ENCODE measurements at regions not wholly inside any gene's neighbourhood (a gene's known extent, or its start where the extent isn't known, plus 50 kb on each side); places are given as distances from the start of the nearest gene placed in this dataset.
"Not testable (repeated sequence)": the region's sequence is repeated elsewhere in the genome, so short reads cannot be mapped to it uniquely, and the experiment has no call there.

GRCh38 chr13:55160867-55161266 is 1979.9 kb upstream of the PRR20A start:
- no peaks in the 10 kb centered on the region for H3K36me3 ChIP-seq (ENCODE audit: insufficient read depth, low read length, poor library complexity, severe bottlenecking)
- DNase-seq (ENCODE audit: low spot score), result no peak
- TF ChIP-seq CTCF (conservative IDR thresholded peaks at IDR 0.05; ENCODE audit: low read depth, low read length) (no peak), EZH2 (IDR thresholded peaks at IDR 0.05; ENCODE audit: borderline replicate concordance, low read depth, low read length, poor library complexity, severe bottlenecking) (no peak)
- H3K27ac ChIP-seq (ENCODE audit: low read depth, low read length, poor library complexity, severe bottlenecking), result no peak overlapping the region
- no peaks in the 10 kb centered on the region for H3K4me1 ChIP-seq (ENCODE audit: insufficient read depth, low read length, poor library complexity, severe bottlenecking)
- peaks cover 3% of the 10 kb centered on the region for H3K9me3 ChIP-seq (ENCODE audit: low read depth, low read length, poor library complexity, severe bottlenecking)
- ChIA-PET CTCF (no interaction called here), POLR2A (ENCODE audit: low non-redundant PET) (no interaction called here)
- H3K27me3 ChIP-seq (replicated peaks; ENCODE audit: insufficient read depth, low read depth, low read length, poor library complexity), result no peaks in the 10 kb centered on the region
- intact Hi-C loops (cut with micrococcal nuclease; ENCODE audit: unreplicated experiment), result no loop called here
- no peak overlapping the region for H3K4me3 ChIP-seq (ENCODE audit: low read depth, low read length, poor library complexity, severe bottlenecking)
- no TSS peak for BruUV-seq (replicated peaks)

GRCh38 chr13:55178582-55178981 is 1962.1 kb upstream of the PRR20A start:
- DNase-seq (ENCODE audit: low spot score); H3K9me3 ChIP-seq (ENCODE audit: low read depth, low read length, poor library complexity, severe bottlenecking); H3K4me1 ChIP-seq (ENCODE audit: insufficient read depth, low read length, poor library complexity, severe bottlenecking); BruUV-seq (replicated peaks); H3K36me3 ChIP-seq (ENCODE audit: insufficient read depth, low read length, poor library complexity, severe bottlenecking); CTCF ChIA-PET; H3K27ac ChIP-seq (ENCODE audit: low read depth, low read length, poor library complexity, severe bottlenecking); H3K4me3 ChIP-seq (ENCODE audit: low read depth, low read length, poor library complexity, severe bottlenecking); H3K27me3 ChIP-seq (replicated peaks; ENCODE audit: insufficient read depth, low read depth, low read length, poor library complexity); intact Hi-C loops (cut with micrococcal nuclease; ENCODE audit: unreplicated experiment); POLR2A ChIA-PET (ENCODE audit: low non-redundant PET): not testable (repeated sequence)

- TF ChIP-seq EZH2 (IDR thresholded peaks at IDR 0.05; ENCODE audit: borderline replicate concordance, low read depth, low read length, poor library complexity, severe bottlenecking) (no peak), CTCF (conservative IDR thresholded peaks at IDR 0.05; ENCODE audit: low read depth, low read length) (no peak)
- no TSS peak for BruUV-seq (replicated peaks)
- CTCF ChIA-PET, result no interaction called here
- no peaks in the 10 kb centered on the region for H3K27me3 ChIP-seq (replicated peaks; ENCODE audit: insufficient read depth, low read depth, low read length, poor library complexity)
- intact Hi-C loops (cut with micrococcal nuclease; ENCODE audit: unreplicated experiment), result no loop called here
- H3K36me3 ChIP-seq (ENCODE audit: insufficient read depth, low read length, poor library complexity, severe bottlenecking), result no peaks in the 10 kb centered on the region
- no peak for DNase-seq (ENCODE audit: low spot score)
- no peak overlapping the region for H3K27ac ChIP-seq (ENCODE audit: low read depth, low read length, poor library complexity, severe bottlenecking)
- no peak overlapping the region for H3K4me3 ChIP-seq (ENCODE audit: low read depth, low read length, poor library complexity, severe bottlenecking)
- H3K9me3 ChIP-seq (ENCODE audit: low read depth, low read length, poor library complexity, severe bottlenecking), result no peaks in the 10 kb centered on the region
- H3K4me1 ChIP-seq (ENCODE audit: insufficient read depth, low read length, poor library complexity, severe bottlenecking), result no peaks in the 10 kb centered on the region
- POLR2A ChIA-PET (ENCODE audit: low non-redundant PET), result no interaction called here
Measured at GRCh38 chr13:55190996-55191395, 1949.7 kb upstream of the PRR20A start.

GRCh38 chr13:55199134-55199533 is 1941.6 kb upstream of the PRR20A start:
- peak; percentile 0 for DNase-seq (ENCODE audit: low spot score)
- ChIA-PET CTCF (interaction anchor here (0.6 kb wide), 1 partner anchor 318 kb away, joined by 3 read pairs; no protein-coding TSS in a partner anchor), POLR2A (ENCODE audit: low non-redundant PET) (no interaction called here)
- Histone ChIP-seq H3K9me3 (ENCODE audit: low read depth, low read length, poor library complexity, severe bottlenecking) (no peaks in the 10 kb centered on the region), H3K27ac (ENCODE audit: low read depth, low read length, poor library complexity, severe bottlenecking) (no peak overlapping the region), H3K4me1 (ENCODE audit: insufficient read depth, low read length, poor library complexity, severe bottlenecking) (no peaks in the 10 kb centered on the region), H3K27me3 (replicated peaks; ENCODE audit: insufficient read depth, low read depth, low read length, poor library complexity) (no peaks in the 10 kb centered on the region), H3K4me3 (ENCODE audit: low read depth, low read length, poor library complexity, severe bottlenecking) (no peak overlapping the region), H3K36me3 (ENCODE audit: insufficient read depth, low read length, poor library complexity, severe bottlenecking) (no peaks in the 10 kb centered on the region)
- intact Hi-C loops (cut with micrococcal nuclease; ENCODE audit: unreplicated experiment), result no loop called here
- no TSS peak for BruUV-seq (replicated peaks)
- TF ChIP-seq EZH2 (IDR thresholded peaks at IDR 0.05; ENCODE audit: borderline replicate concordance, low read depth, low read length, poor library complexity, severe bottlenecking), result no peak
- TF ChIP-seq CTCF (conservative IDR thresholded peaks at IDR 0.05; ENCODE audit: low read depth, low read length), result 0 out of 2 replicates have a peak, but pooled peaks have one; percentile 11
